ENCODE measurements at regions not wholly inside any gene's neighbourhood (a gene's known extent, or its start where the extent isn't known, plus 50 kb on each side); places are given as distances from the start of the nearest gene placed in this dataset.

DNA sequence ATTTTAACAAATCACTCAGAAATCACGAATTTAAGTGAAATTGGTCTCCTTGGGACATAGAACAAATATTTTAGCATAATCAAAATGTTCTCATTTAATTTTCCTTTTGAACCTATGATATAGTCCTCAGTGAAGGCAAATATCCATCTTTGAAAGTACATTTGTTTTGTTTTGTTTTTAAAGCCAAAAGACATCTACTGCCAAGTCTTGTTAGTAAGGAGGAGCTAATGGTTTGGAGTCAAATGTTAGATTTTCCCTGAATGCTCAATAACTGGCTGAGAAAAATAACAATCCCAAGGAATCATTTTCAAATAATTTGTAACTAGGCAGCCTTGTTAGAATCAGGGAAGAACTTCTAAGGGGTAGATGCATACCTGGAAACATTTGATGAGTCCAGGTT lies 302.9 kb upstream of the MAF start:
- intact Hi-C loops (cut with micrococcal nuclease) = no loop called here
- no peaks in the 10 kb centered on the region for H3K27me3 Mint-ChIP-seq
- no peak overlapping the region for H2AFZ ChIP-seq (ENCODE audit: insufficient read depth, low read depth, low read length, poor library complexity, severe bottlenecking)
- H3K9me3 ChIP-seq (ENCODE audit: control extremely low read depth in 1 of 3, control insufficient read depth in 2 of 3, insufficient read depth in 1 of 3, low read length in 2 of 3) = no peaks in the 10 kb centered on the region
- POLR2A ChIA-PET = no interaction called here
- H3K4me1 ChIP-seq (ENCODE audit: control insufficient read depth in 2 of 2, insufficient read depth in 2 of 2, low read length in 2 of 2) = no peaks in the 10 kb centered on the region
- ATAC-seq (ENCODE audit: low read depth) (no peak), DNase-seq (no peak)
- WGBS (ENCODE audit: insufficient coverage) = no CpG with 5 or more reads among the region's 1 CpG
- CTCF ChIA-PET = no interaction called here
- H3K4me3 ChIP-seq (ENCODE audit: control extremely low read depth in 1 of 5, extremely low read depth in 1 of 5, insufficient read depth in 1 of 5, low read depth in 2 of 5, low read length in 4 of 5) = no peak overlapping the region
- H3K4me1 Mint-ChIP-seq = no peaks in the 10 kb centered on the region
- H3K4me2 ChIP-seq (replicated peaks; ENCODE audit: low read depth, low read length, poor library complexity, severe bottlenecking) = no peak overlapping the region
- TF ChIP-seq, protein P1, sequence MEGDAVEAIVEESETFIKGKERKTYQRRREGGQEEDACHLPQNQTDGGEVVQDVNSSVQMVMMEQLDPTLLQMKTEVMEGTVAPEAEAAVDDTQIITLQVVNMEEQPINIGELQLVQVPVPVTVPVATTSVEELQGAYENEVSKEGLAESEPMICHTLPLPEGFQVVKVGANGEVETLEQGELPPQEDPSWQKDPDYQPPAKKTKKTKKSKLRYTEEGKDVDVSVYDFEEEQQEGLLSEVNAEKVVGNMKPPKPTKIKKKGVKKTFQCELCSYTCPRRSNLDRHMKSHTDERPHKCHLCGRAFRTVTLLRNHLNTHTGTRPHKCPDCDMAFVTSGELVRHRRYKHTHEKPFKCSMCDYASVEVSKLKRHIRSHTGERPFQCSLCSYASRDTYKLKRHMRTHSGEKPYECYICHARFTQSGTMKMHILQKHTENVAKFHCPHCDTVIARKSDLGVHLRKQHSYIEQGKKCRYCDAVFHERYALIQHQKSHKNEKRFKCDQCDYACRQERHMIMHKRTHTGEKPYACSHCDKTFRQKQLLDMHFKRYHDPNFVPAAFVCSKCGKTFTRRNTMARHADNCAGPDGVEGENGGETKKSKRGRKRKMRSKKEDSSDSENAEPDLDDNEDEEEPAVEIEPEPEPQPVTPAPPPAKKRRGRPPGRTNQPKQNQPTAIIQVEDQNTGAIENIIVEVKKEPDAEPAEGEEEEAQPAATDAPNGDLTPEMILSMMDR (IDR thresholded peaks at IDR 0.05) = no peak
- no peak for TF ChIP-seq EZH2 (IDR thresholded peaks at IDR 0.05; ENCODE audit: borderline replicate concordance, insufficient read depth, low read depth, low read length, poor library complexity, severe bottlenecking)
- no peaks in the 10 kb centered on the region for H4K20me1 ChIP-seq (ENCODE audit: control insufficient read depth, insufficient read depth, low read length, poor library complexity, severe bottlenecking)
- no peak overlapping the region for H3K27ac Mint-ChIP-seq
- no peaks in the 10 kb centered on the region for H3K9me3 Mint-ChIP-seq (ENCODE audit: insufficient read depth)
- H3K4me3 Mint-ChIP-seq = no peak overlapping the region
- no peak overlapping the region for H3K9ac ChIP-seq (ENCODE audit: low read length)
- no peaks in the 10 kb centered on the region for H3K79me2 ChIP-seq (ENCODE audit: control insufficient read depth, insufficient read depth, low read length)
- peaks cover 0 to 2% (median 0%) of the 10 kb centered on the region in 4 experiments for H3K27me3 ChIP-seq (replicated peaks in 1 of 4; ENCODE audit: control extremely low read depth in 1 of 4, control insufficient read depth in 3 of 4, insufficient read depth in 4 of 4, low read length in 3 of 4)
- no peak overlapping the region for H3K27ac ChIP-seq (ENCODE audit: low read length in 2 of 2)
- H3K36me3 ChIP-seq (replicated peaks in 1 of 2; ENCODE audit: control extremely low read depth in 1 of 2, control insufficient read depth in 1 of 2, extremely low read depth in 1 of 2, insufficient read depth in 2 of 2, low read length in 1 of 2) = no peaks in the 10 kb centered on the region

DNA sequence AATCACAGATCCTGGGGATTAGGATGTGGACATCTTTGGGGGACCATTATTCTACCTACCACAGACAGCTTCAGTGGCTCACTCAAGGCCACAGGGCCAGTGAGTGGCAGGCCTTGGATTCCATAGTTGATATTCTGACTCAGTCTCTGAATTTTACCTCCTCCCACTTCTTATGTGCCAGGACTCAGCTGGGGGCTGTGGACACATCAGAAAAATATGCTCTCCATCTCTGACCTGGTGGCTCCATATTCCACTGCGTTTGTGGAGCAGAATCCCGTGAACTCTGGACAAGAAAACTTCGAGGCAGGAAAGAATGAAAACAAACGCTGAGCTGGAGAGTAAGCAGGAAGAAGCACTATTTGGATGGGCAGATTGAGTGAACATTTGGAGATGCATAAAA lies 301.8 kb upstream of the MAF start:
- H3K4me1 Mint-ChIP-seq = no peaks in the 10 kb centered on the region
- no peaks in the 10 kb centered on the region for H3K27me3 Mint-ChIP-seq
- Histone ChIP-seq H3K4me2 (replicated peaks; ENCODE audit: low read depth, low read length, poor library complexity, severe bottlenecking) (no peak overlapping the region), H3K9ac (ENCODE audit: low read length) (no peak overlapping the region), H2AFZ (ENCODE audit: insufficient read depth, low read depth, low read length, poor library complexity, severe bottlenecking) (no peak overlapping the region), H3K36me3 (replicated peaks in 1 of 2; ENCODE audit: control extremely low read depth in 1 of 2, control insufficient read depth in 1 of 2, extremely low read depth in 1 of 2, insufficient read depth in 2 of 2, low read length in 1 of 2) (no peaks in the 10 kb centered on the region), H3K9me3 (ENCODE audit: control extremely low read depth in 1 of 3, control insufficient read depth in 2 of 3, insufficient read depth in 1 of 3, low read length in 2 of 3) (no peaks in the 10 kb centered on the region), H3K79me2 (ENCODE audit: control insufficient read depth, insufficient read depth, low read length) (no peaks in the 10 kb centered on the region), H4K20me1 (ENCODE audit: control insufficient read depth, insufficient read depth, low read length, poor library complexity, severe bottlenecking) (no peaks in the 10 kb centered on the region), H3K4me1 (ENCODE audit: control insufficient read depth in 2 of 2, insufficient read depth in 2 of 2, low read length in 2 of 2) (no peaks in the 10 kb centered on the region), H3K4me3 (ENCODE audit: control extremely low read depth in 1 of 5, extremely low read depth in 1 of 5, insufficient read depth in 1 of 5, low read depth in 2 of 5, low read length in 4 of 5) (no peak overlapping the region), H3K27ac (ENCODE audit: low read length in 2 of 2) (no peak overlapping the region), H3K27me3 (replicated peaks in 1 of 4; ENCODE audit: control extremely low read depth in 1 of 4, control insufficient read depth in 3 of 4, insufficient read depth in 4 of 4, low read length in 3 of 4) (peaks cover 0 to 2% (median 0%) of the 10 kb centered on the region in 4 experiments)
- H3K4me3 Mint-ChIP-seq = no peak overlapping the region
- intact Hi-C loops (cut with micrococcal nuclease) = no loop called here
- DNase-seq = no peak
- TF ChIP-seq, protein P1 (IDR thresholded peaks at IDR 0.05) = no peak
- TF ChIP-seq EZH2 (IDR thresholded peaks at IDR 0.05; ENCODE audit: borderline replicate concordance, insufficient read depth, low read depth, low read length, poor library complexity, severe bottlenecking) = no peak
- 94% methylated on average over 4 of the region's 4 CpGs for WGBS (ENCODE audit: insufficient coverage)
- ATAC-seq (ENCODE audit: low read depth) = no peak
- ChIA-PET CTCF (no interaction called here), POLR2A (no interaction called here)
- H3K27ac Mint-ChIP-seq = no peak overlapping the region
- no peaks in the 10 kb centered on the region for H3K9me3 Mint-ChIP-seq (ENCODE audit: insufficient read depth)
